ENCODE measurements at regions not wholly inside any gene's neighbourhood (a gene's known extent, or its start where the extent isn't known, plus 50 kb on each side); places are given as distances from the start of the nearest gene placed in this dataset.
A peak's percentile ranks its signal among the peaks of the same experiment; 100 is the strongest.

- peaks cover 3% of the 10 kb centered on the region for H3K27me3 Mint-ChIP-seq (ENCODE audit: unreplicated experiment)
Measured at GRCh38 chr2:217076657-217077232, 216.9 kb upstream of the TNP1 start.

GRCh38 chr2:217076058-217076435, 216.2 kb upstream of the TNP1 start:
- Mint-ChIP-seq H3K9me3 (ENCODE audit: unreplicated experiment) (peaks cover 2% of the 10 kb centered on the region), H3K36me3 (ENCODE audit: unreplicated experiment) (no peaks in the 10 kb centered on the region), H3K27me3 (ENCODE audit: unreplicated experiment) (peaks cover 3% of the 10 kb centered on the region), H3K4me3 (ENCODE audit: unreplicated experiment) (no peak overlapping the region), H3K4me1 (ENCODE audit: low read depth, unreplicated experiment) (peaks cover 23% of the 10 kb centered on the region), H3K27ac (ENCODE audit: unreplicated experiment) (peak overlapping the region; percentile 7)
- TF ChIP-seq CTCF (IDR thresholded peaks at IDR 0.05; ENCODE audit: partially characterized antibody, unreplicated experiment) = no peak
- DNase-seq = no peak

More at GRCh38 chr2:217076657-217077232, 216.9 kb upstream of the TNP1 start:
- Mint-ChIP-seq H3K4me3 (ENCODE audit: unreplicated experiment) (peak overlapping the region; percentile 35), H3K9me3 (ENCODE audit: unreplicated experiment) (peaks cover 2% of the 10 kb centered on the region), H3K4me1 (ENCODE audit: low read depth, unreplicated experiment) (peaks cover 23% of the 10 kb centered on the region), H3K36me3 (ENCODE audit: unreplicated experiment) (no peaks in the 10 kb centered on the region), H3K27ac (ENCODE audit: unreplicated experiment) (peak overlapping the region; percentile 50)
- no peak for DNase-seq
- TF ChIP-seq CTCF (IDR thresholded peaks at IDR 0.05; ENCODE audit: partially characterized antibody, unreplicated experiment) = no peak

GRCh38 chr2:217075268-217076057, 215.6 kb upstream of the TNP1 start:
- peak overlapping the region; percentile 53 for H3K27ac Mint-ChIP-seq (ENCODE audit: unreplicated experiment)
- peaks cover 2% of the 10 kb centered on the region for H3K9me3 Mint-ChIP-seq (ENCODE audit: unreplicated experiment)
- no peak overlapping the region for H3K4me3 Mint-ChIP-seq (ENCODE audit: unreplicated experiment)
- peaks cover 23% of the 10 kb centered on the region for H3K4me1 Mint-ChIP-seq (ENCODE audit: low read depth, unreplicated experiment)
- no peaks in the 10 kb centered on the region for H3K36me3 Mint-ChIP-seq (ENCODE audit: unreplicated experiment)
- no peak for DNase-seq
- H3K27me3 Mint-ChIP-seq (ENCODE audit: unreplicated experiment) = peaks cover 3% of the 10 kb centered on the region
- TF ChIP-seq CTCF (IDR thresholded peaks at IDR 0.05; ENCODE audit: partially characterized antibody, unreplicated experiment) = no peak

GRCh38 chr2:217074576-217075255, 214.9 kb upstream of the TNP1 start:
- no peak for TF ChIP-seq CTCF (IDR thresholded peaks at IDR 0.05; ENCODE audit: partially characterized antibody, unreplicated experiment)
- Mint-ChIP-seq H3K4me1 (ENCODE audit: low read depth, unreplicated experiment) (peaks cover 23% of the 10 kb centered on the region), H3K27me3 (ENCODE audit: unreplicated experiment) (peaks cover 3% of the 10 kb centered on the region), H3K4me3 (ENCODE audit: unreplicated experiment) (no peak overlapping the region), H3K27ac (ENCODE audit: unreplicated experiment) (no peak overlapping the region), H3K9me3 (ENCODE audit: unreplicated experiment) (peaks cover 4% of the 10 kb centered on the region), H3K36me3 (ENCODE audit: unreplicated experiment) (no peaks in the 10 kb centered on the region)
- DNase-seq = no peak

Measured in glutamatergic neuron (in vitro differentiated cells).